GM12878 (cell line): ENCODE measurements at regions not wholly inside any gene's neighbourhood (a gene's known extent, or its start where the extent isn't known, plus 50 kb on each side); places are given as distances from the start of the nearest gene placed in this dataset.

Source experiments
- ASH2L ChIP-seq: fragments of 300-600, 200-600 bp; sonication (generic); IDR thresholded peaks from 2 replicates; pipeline ENCODE4 v1.6.1; 2017; ENCODE audit warnings: low read depth, mild to moderate bottlenecking, borderline replicate concordance
- CBX3 ChIP-seq: fragments of 200-600 bp; sonication (generic); IDR thresholded peaks from 2 replicates; pipeline ENCODE4 v1.6.1; 2016; ENCODE audit warnings: low read depth, borderline replicate concordance
- CHD1 ChIP-seq: IDR thresholded peaks from 2 replicates; pipeline ENCODE4 v1.6.1; 2012; ENCODE audit warnings: low read depth, low read length, improper control_type of control experiment
- DPF2 ChIP-seq: fragments of 450-650 bp; IDR thresholded peaks from 2 replicates; pipeline ENCODE4 v1.6.1; 2017; ENCODE audit warnings: mild to moderate bottlenecking
- E2F8 ChIP-seq: fragments of 450-650 bp; IDR thresholded peaks from 2 replicates; pipeline ENCODE4 v1.6.1; 2018; ENCODE audit warnings: mild to moderate bottlenecking, low read depth, moderate library complexity; ENCODE audit not compliant: partially characterized antibody
- EED ChIP-seq: sonication (generic); IDR thresholded peaks from 2 replicates; pipeline ENCODE4 v1.6.1; 2016; ENCODE audit warnings: antibody characterized with exemption, low read depth
- ELK1 ChIP-seq: IDR thresholded peaks from 2 replicates; pipeline ENCODE4 v1.6.1; 2012; ENCODE audit warnings: low read depth, low read length, improper control_type of control experiment
- FOS ChIP-seq: IDR thresholded peaks from 3 replicates; pipeline ENCODE4 v1.6.1; 2011; ENCODE audit warnings: borderline replicate concordance; ENCODE audit not compliant: insufficient read length; ENCODE audit errors: extremely low read depth
- FOXK2 ChIP-seq: fragments of 450-650 bp; IDR thresholded peaks from 2 replicates; pipeline ENCODE4 v1.6.1; 2017; ENCODE audit warnings: mild to moderate bottlenecking, moderate library complexity
- GATAD2B ChIP-seq: fragments of 450-650 bp; conservative IDR thresholded peaks from 2 replicates; pipeline ENCODE4 v1.6.1; 2017; ENCODE audit warnings: low read depth, mild to moderate bottlenecking, moderate library complexity
- HDGF ChIP-seq: fragments of 450-650 bp; IDR thresholded peaks from 2 replicates; pipeline ENCODE4 v1.6.1; 2016; ENCODE audit warnings: antibody characterized with exemption
- MLLT1 ChIP-seq: fragments of 450-650 bp; IDR thresholded peaks from 2 replicates; pipeline ENCODE4 v1.6.1; 2016; ENCODE audit warnings: mild to moderate bottlenecking
- NBN ChIP-seq: fragments of 450-650 bp; IDR thresholded peaks from 2 replicates; pipeline ENCODE4 v1.6.1; 2016
- PAX5 ChIP-seq: IDR thresholded peaks from 2 replicates; pipeline ENCODE4 v1.6.1; 2011; ENCODE audit warnings: low read depth, low read length, borderline replicate concordance
- PRDM15 ChIP-seq: fragments of 450-650 bp; formaldehyde crosslinking; IDR thresholded peaks from 2 replicates; pipeline ENCODE4 v1.4.0; 2020; ENCODE audit warnings: mild to moderate bottlenecking, moderate library complexity
- RBBP5 ChIP-seq: fragments of 200-600 bp; sonication (generic); conservative IDR thresholded peaks from 2 replicates; pipeline ENCODE4 v1.6.1; 2016
- SP1 ChIP-seq: IDR thresholded peaks from one replicate; pipeline ENCODE4 v1.6.1; 2011; ENCODE audit warnings: low read depth, low read length
- TCF12 ChIP-seq: IDR thresholded peaks from 2 replicates; pipeline ENCODE4 v1.6.1; 2011; ENCODE audit warnings: low read depth, mild to moderate bottlenecking, low read length
- ZNF24 ChIP-seq: fragments of 450-650 bp; IDR thresholded peaks from 2 replicates; pipeline ENCODE4 v1.6.1; 2017; ENCODE audit warnings: antibody characterized with exemption, mild to moderate bottlenecking
- ZNF274 ChIP-seq: IDR thresholded peaks from one replicate; pipeline ENCODE4 v1.8.0; 2011; ENCODE audit not compliant: insufficient read length, insufficient read depth
- ZNF384 ChIP-seq: IDR thresholded peaks from 2 replicates; pipeline ENCODE4 v1.6.1; 2012; ENCODE audit warnings: low read depth, mild to moderate bottlenecking, low read length, improper control_type of control experiment, borderline replicate concordance

- TF ChIP-seq FOS = no peak
- no peak for TF ChIP-seq FOXK2
- peak; percentile 82 for TF ChIP-seq NBN
- TF ChIP-seq MLLT1 = 0 out of 2 replicates have a peak, but pooled peaks have one; percentile 51
- no peak for TF ChIP-seq CBX3
- no peak for TF ChIP-seq E2F8
- no peak; the same call in 1 of the 2 replicates for TF ChIP-seq PAX5
- TF ChIP-seq PRDM15 = no peak
- TF ChIP-seq DPF2 = peak; percentile 82
- TF ChIP-seq ZNF384 = no peak
- TF ChIP-seq CHD1 = no peak
- TF ChIP-seq ZNF24 = no peak
- peak; percentile 21 for TF ChIP-seq SP1
- TF ChIP-seq EED = peak; percentile 53
- TF ChIP-seq TCF12 = peak; percentile 45; the same call in 1 of the 2 replicates
- TF ChIP-seq RBBP5 = no peak
- no peak for TF ChIP-seq ASH2L
- TF ChIP-seq ELK1 = no peak
- no peak for TF ChIP-seq ZNF274
- peak; percentile 61; the same call in 1 of the 2 replicates for TF ChIP-seq GATAD2B
- TF ChIP-seq HDGF = no peak
These were observed 63.2 kb downstream of the IER5 start (continued) for GRCh38 chr1:181151378-181152326.
